Parathyroid adenoma (tissue), 2 donors: ENCODE measurements at regions not wholly inside any gene's neighbourhood (a gene's known extent, or its start where the extent isn't known, plus 50 kb on each side); places are given as distances from the start of the nearest gene placed in this dataset.

Experiments used
- H2AFZ ChIP-seq: fragments of 300-600 bp; sonication (generic); one replicate; pipeline ENCODE4 v1.7.0; 2017; ENCODE audit warnings: antibody characterized with exemption, mild to moderate bottlenecking
- H3K27ac ChIP-seq: fragments of 300-600 bp; sonication (generic); one replicate; pipeline ENCODE4 v1.7.0; 2017
- H3K27me3 ChIP-seq: fragments of 300-600 bp; sonication (generic); one replicate; pipeline ENCODE4 v1.7.0; 2017; ENCODE audit warnings: low read length; ENCODE audit not compliant: control insufficient read depth, insufficient read depth
- H3K36me3 ChIP-seq: fragments of 300-600 bp; sonication (generic); one replicate; pipeline ENCODE4 v1.7.0; 2017; ENCODE audit warnings: low read length; ENCODE audit not compliant: control insufficient read depth, insufficient read depth
- H3K4me1 ChIP-seq: fragments of 300-600 bp; sonication (generic); one replicate; pipeline ENCODE4 v1.7.0; 2017; ENCODE audit warnings: control low read depth
- H3K4me2 ChIP-seq: fragments of 300-600 bp; sonication (generic); one replicate; pipeline ENCODE4 v1.7.0; 2017; ENCODE audit warnings: low read length
- H3K4me3 ChIP-seq: fragments of 300-600 bp; sonication (generic); one replicate; pipeline ENCODE4 v1.7.0; 2017; ENCODE audit warnings: low read depth, low read length
- H3K79me2 ChIP-seq: fragments of 300-600 bp; sonication (generic); one replicate; pipeline ENCODE4 v1.7.0; 2017; ENCODE audit warnings: control low read depth
- H3K9ac ChIP-seq: fragments of 300-600 bp; sonication (generic); one replicate; pipeline ENCODE4 v1.7.0; 2017; ENCODE audit warnings: mild to moderate bottlenecking
- H3K9me3 ChIP-seq: fragments of 300-600 bp; sonication (generic); one replicate; pipeline ENCODE4 v1.7.0; 2017; ENCODE audit warnings: low read length; ENCODE audit not compliant: control insufficient read depth
- TF ChIP-seq, protein P1 (sequence below): fragments of 300-600 bp; sonication (generic); IDR thresholded peaks from one replicate; pipeline ENCODE4 v1.7.0; 2017; ENCODE audit warnings: antibody characterized with exemption, mild to moderate bottlenecking
- donor health status: primary hyperparathyroidism.

DNA sequence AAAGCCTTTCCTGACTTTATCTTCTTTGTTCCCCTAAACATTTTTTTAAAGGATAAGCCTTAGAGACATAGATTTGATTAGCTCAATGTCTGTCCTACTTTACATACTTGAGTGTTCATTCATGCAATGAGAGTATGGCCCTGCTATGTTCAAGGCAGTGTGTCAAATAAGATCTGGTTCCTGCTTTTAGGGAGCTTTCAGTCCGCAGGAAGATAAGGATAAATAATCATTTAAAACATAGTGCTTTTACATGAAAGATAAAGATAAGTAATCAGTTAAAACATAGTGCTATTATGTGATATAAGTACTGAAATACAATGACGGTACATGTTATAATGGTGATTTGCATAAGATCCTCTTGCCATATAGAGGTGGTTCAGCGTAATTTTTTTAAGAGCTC lies 378.3 kb upstream of the PRICKLE1 start:
- no peak overlapping the region for H3K4me2 ChIP-seq
- H3K27me3 ChIP-seq, result no peaks in the 10 kb centered on the region
- H3K4me1 ChIP-seq, result no peaks in the 10 kb centered on the region
- no peak overlapping the region for H3K9ac ChIP-seq
- H3K36me3 ChIP-seq, result no peaks in the 10 kb centered on the region
- H3K79me2 ChIP-seq, result no peaks in the 10 kb centered on the region
- no peak overlapping the region for H2AFZ ChIP-seq
- H3K27ac ChIP-seq, result no peak overlapping the region
- no peak overlapping the region for H3K4me3 ChIP-seq
- H3K9me3 ChIP-seq, result no peaks in the 10 kb centered on the region
- TF ChIP-seq, protein P1, sequence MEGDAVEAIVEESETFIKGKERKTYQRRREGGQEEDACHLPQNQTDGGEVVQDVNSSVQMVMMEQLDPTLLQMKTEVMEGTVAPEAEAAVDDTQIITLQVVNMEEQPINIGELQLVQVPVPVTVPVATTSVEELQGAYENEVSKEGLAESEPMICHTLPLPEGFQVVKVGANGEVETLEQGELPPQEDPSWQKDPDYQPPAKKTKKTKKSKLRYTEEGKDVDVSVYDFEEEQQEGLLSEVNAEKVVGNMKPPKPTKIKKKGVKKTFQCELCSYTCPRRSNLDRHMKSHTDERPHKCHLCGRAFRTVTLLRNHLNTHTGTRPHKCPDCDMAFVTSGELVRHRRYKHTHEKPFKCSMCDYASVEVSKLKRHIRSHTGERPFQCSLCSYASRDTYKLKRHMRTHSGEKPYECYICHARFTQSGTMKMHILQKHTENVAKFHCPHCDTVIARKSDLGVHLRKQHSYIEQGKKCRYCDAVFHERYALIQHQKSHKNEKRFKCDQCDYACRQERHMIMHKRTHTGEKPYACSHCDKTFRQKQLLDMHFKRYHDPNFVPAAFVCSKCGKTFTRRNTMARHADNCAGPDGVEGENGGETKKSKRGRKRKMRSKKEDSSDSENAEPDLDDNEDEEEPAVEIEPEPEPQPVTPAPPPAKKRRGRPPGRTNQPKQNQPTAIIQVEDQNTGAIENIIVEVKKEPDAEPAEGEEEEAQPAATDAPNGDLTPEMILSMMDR, result no peak

DNA sequence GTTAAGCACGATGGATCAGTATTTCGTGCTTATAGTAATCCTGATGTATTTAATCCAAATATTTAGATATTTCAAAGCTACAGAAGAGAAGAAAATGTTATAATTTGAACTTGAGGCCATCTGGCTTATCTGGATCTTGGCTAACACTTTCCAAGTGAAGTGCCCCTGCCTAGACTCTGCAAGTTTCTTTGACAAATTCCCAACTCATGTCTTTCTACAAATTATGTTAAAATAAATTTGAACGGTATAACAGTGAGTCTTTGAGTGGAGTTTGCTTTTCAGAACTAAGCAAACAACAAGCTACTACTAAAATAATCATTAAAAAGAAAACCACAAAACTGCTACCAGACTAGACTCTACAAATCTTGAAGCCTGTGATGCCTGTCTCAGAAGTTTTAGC lies 374.4 kb upstream of the PRICKLE1 start:
- Histone ChIP-seq H3K27ac (no peak overlapping the region), H3K27me3 (no peaks in the 10 kb centered on the region), H3K9ac (no peak overlapping the region), H3K4me1 (no peaks in the 10 kb centered on the region), H3K4me2 (no peak overlapping the region), H3K36me3 (no peaks in the 10 kb centered on the region), H3K9me3 (no peaks in the 10 kb centered on the region), H3K79me2 (no peaks in the 10 kb centered on the region), H2AFZ (no peak overlapping the region), H3K4me3 (no peak overlapping the region)
- TF ChIP-seq, protein P1, result no peak

DNA sequence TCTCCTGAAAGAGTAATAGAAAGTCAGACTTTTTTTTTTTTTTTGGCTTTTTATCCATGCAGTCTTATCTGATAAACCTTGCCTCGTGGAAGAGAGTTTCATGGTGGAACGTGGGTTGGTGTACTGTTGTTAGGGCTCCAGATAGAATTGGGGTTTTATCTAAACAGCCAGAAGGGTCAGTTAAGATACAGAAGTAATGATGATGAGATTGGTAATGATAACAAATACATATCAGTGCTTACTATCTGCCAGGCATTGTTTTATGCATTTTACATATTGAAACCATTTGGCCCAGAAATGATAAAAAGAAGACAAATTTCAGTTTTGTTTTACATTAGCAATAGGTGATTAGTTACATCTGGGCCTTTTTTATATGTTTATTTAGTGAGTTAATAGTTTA lies 372.8 kb upstream of the PRICKLE1 start:
- H3K36me3 ChIP-seq, result no peaks in the 10 kb centered on the region
- no peaks in the 10 kb centered on the region for H3K9me3 ChIP-seq
- H3K27ac ChIP-seq, result no peak overlapping the region
- TF ChIP-seq, protein P1, result no peak
- H3K4me1 ChIP-seq, result no peaks in the 10 kb centered on the region
- H3K4me2 ChIP-seq, result no peak overlapping the region
- no peak overlapping the region for H3K9ac ChIP-seq
- H3K79me2 ChIP-seq, result no peaks in the 10 kb centered on the region
- H3K4me3 ChIP-seq, result no peak overlapping the region
- H2AFZ ChIP-seq, result no peak overlapping the region
- H3K27me3 ChIP-seq, result no peaks in the 10 kb centered on the region

DNA sequence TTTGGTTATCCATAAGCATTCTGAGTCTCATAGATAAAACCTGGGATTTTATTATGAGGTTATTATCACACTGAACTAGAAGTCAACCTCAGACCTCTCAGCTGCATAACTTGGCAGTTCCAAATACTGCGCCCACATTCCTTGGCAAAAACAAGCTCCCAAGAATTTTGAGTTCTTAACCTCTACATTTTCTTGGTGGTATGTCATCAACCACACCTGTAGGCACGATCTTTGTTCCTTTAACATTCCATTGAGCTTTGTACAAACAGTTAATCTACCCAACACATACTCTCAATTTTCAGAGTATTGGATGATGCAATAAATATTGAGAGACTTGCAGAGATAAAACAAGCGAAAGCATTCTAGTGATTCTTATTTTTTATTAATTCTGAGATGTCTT lies 371.8 kb upstream of the PRICKLE1 start:
- Histone ChIP-seq H3K27ac (no peak overlapping the region), H3K36me3 (no peaks in the 10 kb centered on the region), H3K4me1 (no peaks in the 10 kb centered on the region), H2AFZ (no peak overlapping the region), H3K4me2 (no peak overlapping the region), H3K27me3 (no peaks in the 10 kb centered on the region), H3K9ac (no peak overlapping the region), H3K79me2 (no peaks in the 10 kb centered on the region), H3K9me3 (no peaks in the 10 kb centered on the region), H3K4me3 (no peak overlapping the region)
- TF ChIP-seq, protein P1, result no peak

DNA sequence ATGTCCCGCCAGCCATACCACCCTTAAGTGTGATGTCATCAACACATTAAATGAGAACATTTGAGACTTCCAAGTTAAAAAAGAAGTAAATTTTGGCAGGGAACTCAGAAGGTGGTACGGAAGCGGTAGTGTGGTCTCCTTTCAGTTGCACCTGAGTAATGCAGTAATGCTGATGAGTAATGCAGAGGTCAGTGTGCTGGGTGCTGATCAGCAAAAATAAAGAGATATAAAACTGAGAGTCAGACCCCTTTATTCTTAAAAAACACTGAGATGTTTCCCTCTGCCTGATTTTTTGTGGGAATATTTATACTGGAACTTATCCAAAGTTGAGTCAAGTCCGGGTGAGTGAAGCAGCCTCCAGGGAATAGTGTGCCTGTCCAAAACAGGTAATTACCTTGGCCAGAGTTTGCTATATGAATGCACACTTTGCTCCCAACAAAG lies 370.6 kb upstream of the PRICKLE1 start:
- Histone ChIP-seq H3K27me3 (no peaks in the 10 kb centered on the region), H3K9me3 (no peaks in the 10 kb centered on the region), H3K4me3 (no peak overlapping the region), H3K79me2 (no peaks in the 10 kb centered on the region), H2AFZ (no peak overlapping the region), H3K4me1 (no peaks in the 10 kb centered on the region), H3K9ac (no peak overlapping the region), H3K36me3 (no peaks in the 10 kb centered on the region), H3K4me2 (no peak overlapping the region), H3K27ac (no peak overlapping the region)
- TF ChIP-seq, protein P1, result no peak
